Trophoblast cell (in vitro differentiated cells and primary cell): ENCODE measurements at regions not wholly inside any gene's neighbourhood (a gene's known extent, or its start where the extent isn't known, plus 50 kb on each side); places are given as distances from the start of the nearest gene placed in this dataset.

Experiments used
- DNase-seq, 2 donors: peaks; one replicate each; pipeline ENCODE4 v3.0.0-alpha.2; 2016
- H2AFZ ChIP-seq: 2 replicates; pipeline ENCODE4 v1.6.1; 2013; ENCODE audit warnings: low read length, moderate library complexity, mild to moderate bottlenecking; ENCODE audit not compliant: insufficient read depth, poor library complexity
- H2AK5ac ChIP-seq: 2 replicates; pipeline ENCODE4 v1.6.1; 2013; ENCODE audit warnings: mild to moderate bottlenecking, low read length
- H2BK120ac ChIP-seq: 2 replicates; pipeline ENCODE4 v1.6.1; 2013; ENCODE audit warnings: low read length, mild to moderate bottlenecking, moderate library complexity; ENCODE audit not compliant: insufficient read depth, poor library complexity
- H2BK12ac ChIP-seq: 2 replicates; pipeline ENCODE4 v1.6.1; 2013; ENCODE audit warnings: mild to moderate bottlenecking, low read length, moderate library complexity
- H2BK5ac ChIP-seq: 2 replicates; pipeline ENCODE4 v1.6.1; 2013; ENCODE audit warnings: low read length, low read depth, moderate library complexity, mild to moderate bottlenecking; ENCODE audit not compliant: poor library complexity
- H3K14ac ChIP-seq: 2 replicates; pipeline ENCODE4 v1.6.1; 2013; ENCODE audit warnings: mild to moderate bottlenecking, low read length
- H3K18ac ChIP-seq: 2 replicates; pipeline ENCODE4 v1.6.1; 2013; ENCODE audit warnings: mild to moderate bottlenecking, low read length
- H3K23ac ChIP-seq: 2 replicates; pipeline ENCODE4 v1.6.1; 2013; ENCODE audit warnings: low read length
- H3K27ac ChIP-seq: 2 replicates; pipeline ENCODE4 v1.5.1; 2013; ENCODE audit warnings: low read depth, mild to moderate bottlenecking, inconsistent platforms, low read length, moderate library complexity
- H3K27me3 ChIP-seq: 2 replicates; pipeline ENCODE4 v1.6.1; 2013; ENCODE audit warnings: inconsistent platforms, mild to moderate bottlenecking, low read length, moderate library complexity; ENCODE audit not compliant: insufficient read depth
- H3K36me3 ChIP-seq, 2 experiments: 1 replicate in 1 of 2; 2 replicates in 1 of 2; pipeline ENCODE4 v1.6.1; 2013; ENCODE audit warnings: low read length in 2 of 2, mild to moderate bottlenecking in 2 of 2, moderate library complexity in 1 of 2; ENCODE audit not compliant: insufficient read depth in 2 of 2, control insufficient read depth in 1 of 2
- H3K4ac ChIP-seq: 2 replicates; pipeline ENCODE4 v1.6.1; 2013; ENCODE audit warnings: low read depth, mild to moderate bottlenecking, low read length, moderate library complexity
- H3K4me1 ChIP-seq, 2 experiments: 1 replicate in 1 of 2; 2 replicates in 1 of 2; pipeline ENCODE4 v1.6.1; 2013; ENCODE audit warnings: low read length in 2 of 2, mild to moderate bottlenecking in 2 of 2, moderate library complexity in 1 of 2; ENCODE audit not compliant: insufficient read depth in 2 of 2, control insufficient read depth in 1 of 2
- H3K4me2 ChIP-seq: 2 replicates; pipeline ENCODE4 v1.6.1; 2013; ENCODE audit warnings: inconsistent platforms, mild to moderate bottlenecking, low read length, moderate library complexity
- H3K4me3 ChIP-seq: 2 replicates; pipeline ENCODE4 v1.5.1; 2013; ENCODE audit warnings: mild to moderate bottlenecking, low read depth, low read length, inconsistent platforms
- H3K79me1 ChIP-seq: one replicate; pipeline ENCODE4 v1.6.1; 2013; ENCODE audit warnings: low read length
- H3K79me2 ChIP-seq: 2 replicates; pipeline ENCODE4 v1.6.1; 2013; ENCODE audit warnings: low read length, mild to moderate bottlenecking; ENCODE audit not compliant: control insufficient read depth, insufficient read depth, poor library complexity
- H3K9ac ChIP-seq: 2 replicates; pipeline ENCODE4 v1.6.1; 2013; ENCODE audit warnings: mild to moderate bottlenecking, low read length
- H3K9me3 ChIP-seq: 2 replicates; pipeline ENCODE4 v1.6.1; 2013; ENCODE audit warnings: low read depth, mild to moderate bottlenecking, control low read depth, inconsistent platforms, low read length; ENCODE audit not compliant: insufficient read depth
- H4K12ac ChIP-seq: 2 replicates; pipeline ENCODE4 v1.6.1; 2013; ENCODE audit warnings: low read depth, mild to moderate bottlenecking, low read length, moderate library complexity
- H4K8ac ChIP-seq: 2 replicates; pipeline ENCODE4 v1.6.1; 2013; ENCODE audit warnings: low read depth, mild to moderate bottlenecking, low read length, moderate library complexity
- H4K91ac ChIP-seq: one replicate; pipeline ENCODE4 v1.6.1; 2013; ENCODE audit warnings: low read depth, mild to moderate bottlenecking, low read length, moderate library complexity
- WGBS: extraction: QIAGEN DNeasy Blood & Tissue Kit; methylation state at CpG from one replicate; pipeline ENCODE4 v1.1.7; 2013; ENCODE audit warnings: missing lambda C conversion rate; ENCODE audit not compliant: insufficient read length, insufficient coverage; ENCODE audit errors: extremely low coverage; 5-methylcytosine and 5-hydroxymethylcytosine counted together

DNA sequence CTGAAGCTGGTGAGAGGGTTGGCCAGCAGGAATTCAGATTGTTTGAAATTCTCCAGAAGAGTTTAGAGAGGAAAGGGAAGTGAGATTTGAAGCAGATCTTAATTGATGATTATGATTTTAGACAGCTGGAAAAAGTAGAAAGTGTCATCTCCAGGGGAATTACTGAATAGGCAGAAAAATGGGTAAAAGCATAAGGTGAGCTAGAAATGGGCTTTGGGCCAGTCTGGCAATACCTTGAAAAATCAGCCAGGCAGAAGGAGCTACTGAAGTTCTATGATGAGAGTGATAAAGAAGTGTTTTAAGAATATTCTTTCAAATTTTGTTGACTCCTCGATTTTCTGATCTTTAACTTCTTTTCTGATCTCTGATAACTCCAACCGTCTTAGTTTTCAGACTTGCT is 172.9 kb upstream of the CCDC150 start:
- no peak overlapping the region for H2BK12ac ChIP-seq
- H2AFZ ChIP-seq: no peak overlapping the region
- no peak overlapping the region for H4K91ac ChIP-seq
- no peak overlapping the region for H3K14ac ChIP-seq
- no peak overlapping the region for H3K9ac ChIP-seq
- WGBS: no CpG with 5 or more reads among the region's 2 CpGs
- no peak overlapping the region for H2BK5ac ChIP-seq
- no peak overlapping the region for H3K27ac ChIP-seq
- H3K79me1 ChIP-seq: no peaks in the 10 kb centered on the region
- H3K4ac ChIP-seq: no peak overlapping the region
- no peak for DNase-seq
- H3K27me3 ChIP-seq: no peaks in the 10 kb centered on the region
- no peak overlapping the region for H2AK5ac ChIP-seq
- no peak overlapping the region for H3K23ac ChIP-seq
- H3K9me3 ChIP-seq: no peaks in the 10 kb centered on the region
- H4K8ac ChIP-seq: no peak overlapping the region
- no peaks in the 10 kb centered on the region for H3K36me3 ChIP-seq
- H3K4me3 ChIP-seq: no peak overlapping the region
- H3K4me1 ChIP-seq: no peaks in the 10 kb centered on the region
- H4K12ac ChIP-seq: no peak overlapping the region
- no peaks in the 10 kb centered on the region for H3K79me2 ChIP-seq
- no peak overlapping the region for H2BK120ac ChIP-seq
- no peak overlapping the region for H3K4me2 ChIP-seq
- H3K18ac ChIP-seq: no peak overlapping the region

- H3K4me3 ChIP-seq: no peak overlapping the region
- no CpG with 5 or more reads among the region's 3 CpGs for WGBS
These were observed 171.1 kb upstream of the CCDC150 start for GRCh38 chr2:196468394-196468793.

DNA sequence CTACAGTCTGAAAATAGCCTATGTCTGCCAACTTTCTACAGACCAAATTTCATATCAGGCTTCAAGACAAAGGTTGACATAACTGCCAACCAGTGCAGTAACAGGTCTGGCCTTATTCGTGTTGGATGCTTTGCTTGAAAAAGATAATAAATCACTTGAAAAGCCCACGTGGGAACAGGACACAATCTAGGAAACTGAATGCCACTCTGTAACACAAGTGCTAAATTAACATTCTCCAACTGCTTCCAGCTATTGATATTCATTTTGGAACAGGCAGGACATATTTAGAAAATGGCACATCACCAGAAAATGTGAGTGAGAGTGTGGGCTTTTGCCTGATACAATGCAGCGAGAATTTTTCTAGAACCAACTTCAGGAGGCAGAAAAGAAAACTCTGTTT is 165.9 kb upstream of the CCDC150 start:
- Histone ChIP-seq H4K91ac (no peak overlapping the region), H3K14ac (no peak overlapping the region), H3K27me3 (no peaks in the 10 kb centered on the region), H3K79me2 (no peaks in the 10 kb centered on the region), H2AFZ (no peak overlapping the region), H3K27ac (no peak overlapping the region), H2AK5ac (no peak overlapping the region), H2BK12ac (no peak overlapping the region), H3K36me3 (no peaks in the 10 kb centered on the region), H3K23ac (no peak overlapping the region), H3K4ac (no peak overlapping the region), H3K79me1 (no peaks in the 10 kb centered on the region), H3K18ac (no peak overlapping the region), H4K12ac (no peak overlapping the region), H3K4me3 (no peak overlapping the region), H3K9me3 (no peaks in the 10 kb centered on the region), H3K4me2 (no peak overlapping the region), H2BK5ac (no peak overlapping the region), H2BK120ac (no peak overlapping the region), H4K8ac (no peak overlapping the region), H3K4me1 (no peaks in the 10 kb centered on the region), H3K9ac (no peak overlapping the region)
- no CpG with 5 or more reads among the region's 3 CpGs for WGBS
- no peak for DNase-seq

More at GRCh38 chr2:196468394-196468793, 171.1 kb upstream of the CCDC150 start:
- no peak overlapping the region for H2BK5ac ChIP-seq
- H3K4me2 ChIP-seq: no peak overlapping the region
- H3K14ac ChIP-seq: no peak overlapping the region
- H2AFZ ChIP-seq: no peak overlapping the region
- H3K9ac ChIP-seq: no peak overlapping the region
- H3K79me2 ChIP-seq: no peaks in the 10 kb centered on the region
- H3K4ac ChIP-seq: no peak overlapping the region
- DNase-seq: no peak
- H3K27ac ChIP-seq: no peak overlapping the region
- no peak overlapping the region for H4K8ac ChIP-seq
- H2BK120ac ChIP-seq: no peak overlapping the region
- H3K4me1 ChIP-seq: no peaks in the 10 kb centered on the region
- H3K9me3 ChIP-seq: no peaks in the 10 kb centered on the region
- no peak overlapping the region for H3K18ac ChIP-seq
- no peak overlapping the region for H4K12ac ChIP-seq
- no peaks in the 10 kb centered on the region for H3K27me3 ChIP-seq
- no peak overlapping the region for H2BK12ac ChIP-seq
- no peak overlapping the region for H4K91ac ChIP-seq
- no peak overlapping the region for H3K23ac ChIP-seq
- H2AK5ac ChIP-seq: no peak overlapping the region
- no peaks in the 10 kb centered on the region for H3K36me3 ChIP-seq
- H3K79me1 ChIP-seq: no peaks in the 10 kb centered on the region

DNA sequence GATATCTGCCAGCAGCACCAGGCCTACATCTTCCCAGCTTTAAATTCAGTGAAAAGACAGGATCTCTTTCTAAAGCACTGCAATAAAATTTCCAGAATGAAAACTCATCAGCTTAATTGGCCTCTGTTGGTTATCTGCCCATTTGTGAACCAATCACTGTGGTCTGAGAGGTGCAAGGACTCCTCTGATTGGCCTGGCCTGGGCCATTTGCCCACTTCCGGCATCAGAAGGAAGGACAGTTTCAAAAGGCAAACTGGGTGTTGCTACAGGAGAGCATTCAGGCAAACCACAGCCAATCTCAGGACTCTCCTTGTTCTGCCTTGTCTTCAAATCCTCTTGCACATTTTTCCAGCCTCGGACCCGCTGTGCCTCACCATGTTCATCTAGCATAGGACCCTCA is 163.9 kb upstream of the CCDC150 start:
- Histone ChIP-seq H3K9me3 (no peaks in the 10 kb centered on the region), H3K14ac (no peak overlapping the region), H4K91ac (no peak overlapping the region), H2BK120ac (no peak overlapping the region), H3K79me2 (no peaks in the 10 kb centered on the region), H2BK5ac (no peak overlapping the region), H4K12ac (no peak overlapping the region), H3K4me1 (no peaks in the 10 kb centered on the region), H2BK12ac (no peak overlapping the region), H2AFZ (no peak overlapping the region), H2AK5ac (no peak overlapping the region), H3K23ac (no peak overlapping the region), H3K4ac (no peak overlapping the region), H3K18ac (no peak overlapping the region), H3K4me3 (no peak overlapping the region), H3K4me2 (no peak overlapping the region), H3K36me3 (no peaks in the 10 kb centered on the region), H3K79me1 (no peaks in the 10 kb centered on the region), H3K27me3 (no peaks in the 10 kb centered on the region), H3K27ac (no peak overlapping the region), H3K9ac (no peak overlapping the region), H4K8ac (no peak overlapping the region)
- no CpG with 5 or more reads among the region's 3 CpGs for WGBS
- no peak for DNase-seq
